ENCODE measurements at regions not wholly inside any gene's neighbourhood (a gene's known extent, or its start where the extent isn't known, plus 50 kb on each side); places are given as distances from the start of the nearest gene placed in this dataset.
A peak's percentile ranks its signal among the peaks of the same experiment; 100 is the strongest.

GRCh38 chr12:92224685-92225331 is 79.2 kb upstream of the BTG1 start:
- TF ChIP-seq CTCF (IDR thresholded peaks at IDR 0.05) (no peak), POLR2A (IDR thresholded peaks at IDR 0.05) (no peak), POLR2AphosphoS5 (IDR thresholded peaks at IDR 0.05) (peak; percentile 15)
